RWPE1 (cell line): ENCODE measurements at regions not wholly inside any gene's neighbourhood (a gene's known extent, or its start where the extent isn't known, plus 50 kb on each side); places are given as distances from the start of the nearest gene placed in this dataset.

Experiments
- CTCF ChIA-PET: fragments of 350-600 bp; sonication (Branson Sonifier 250); formaldehyde crosslinking; extraction: SDS; loops from one replicate; lab custom pipeline; 2021; lab: Yijun Ruan, JAX
- POLR2A ChIA-PET: fragments of 400-600 bp; formaldehyde crosslinking; extraction: SDS; loops from one replicate; lab custom pipeline; 2020; ENCODE audit warnings: antibody characterized with exemption; ENCODE audit not compliant: low non-redundant PET; lab: Yijun Ruan, JAX
- DNase-seq: peaks from one replicate; pipeline ENCODE4 v3.0.0; 2012; ENCODE audit warnings: low spot score
- H3K27ac ChIP-seq: fragments of 450-650 bp; 2 replicates; pipeline ENCODE4 v1.5.1; 2017
- CTCF ChIP-seq: fragments of 450-650 bp; conservative IDR thresholded peaks from 2 replicates; pipeline ENCODE4 v1.5.1; 2017; ENCODE audit warnings: low read depth, mild to moderate bottlenecking

- H3K27ac ChIP-seq = peak overlapping the region; percentile 72
- no peak for TF ChIP-seq CTCF
- POLR2A ChIA-PET = no interaction called here
- CTCF ChIA-PET = no interaction called here
- no peak for DNase-seq
Measured at GRCh38 chr20:50277064-50277415, 86.4 kb downstream of the CEBPB start.

- CTCF ChIA-PET = no interaction called here
- peak overlapping the region; percentile 72 for H3K27ac ChIP-seq
- POLR2A ChIA-PET = no interaction called here
- no peak for TF ChIP-seq CTCF
- no peak for DNase-seq
Measured at GRCh38 chr20:50277460-50278376, 87.1 kb downstream of the CEBPB start.

DNA sequence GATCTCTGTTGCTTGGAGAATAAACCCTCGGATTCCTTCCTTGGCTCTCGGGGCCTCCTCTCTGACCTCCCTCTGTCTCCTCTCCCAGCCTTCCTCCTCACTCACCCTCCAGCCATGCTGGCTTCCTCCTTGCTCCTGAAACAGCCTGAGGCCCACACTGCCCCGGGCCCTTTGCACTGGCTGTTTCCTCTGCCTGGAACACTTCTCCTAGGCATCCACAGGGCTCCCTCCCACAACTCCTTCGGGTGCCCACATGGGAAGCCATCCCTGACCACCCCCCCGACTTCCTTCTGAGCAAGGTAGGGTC lies 87.7 kb downstream of the CEBPB start:
- CTCF ChIA-PET = interaction anchor here (0.6 to 0.8 kb wide), 2 partner anchors 22 to 78 kb away, joined by 3 read pairs; no protein-coding TSS in a partner anchor
- no peak for TF ChIP-seq CTCF
- DNase-seq = no peak
- peak overlapping the region; percentile 72 for H3K27ac ChIP-seq
- POLR2A ChIA-PET = no interaction called here

DNA sequence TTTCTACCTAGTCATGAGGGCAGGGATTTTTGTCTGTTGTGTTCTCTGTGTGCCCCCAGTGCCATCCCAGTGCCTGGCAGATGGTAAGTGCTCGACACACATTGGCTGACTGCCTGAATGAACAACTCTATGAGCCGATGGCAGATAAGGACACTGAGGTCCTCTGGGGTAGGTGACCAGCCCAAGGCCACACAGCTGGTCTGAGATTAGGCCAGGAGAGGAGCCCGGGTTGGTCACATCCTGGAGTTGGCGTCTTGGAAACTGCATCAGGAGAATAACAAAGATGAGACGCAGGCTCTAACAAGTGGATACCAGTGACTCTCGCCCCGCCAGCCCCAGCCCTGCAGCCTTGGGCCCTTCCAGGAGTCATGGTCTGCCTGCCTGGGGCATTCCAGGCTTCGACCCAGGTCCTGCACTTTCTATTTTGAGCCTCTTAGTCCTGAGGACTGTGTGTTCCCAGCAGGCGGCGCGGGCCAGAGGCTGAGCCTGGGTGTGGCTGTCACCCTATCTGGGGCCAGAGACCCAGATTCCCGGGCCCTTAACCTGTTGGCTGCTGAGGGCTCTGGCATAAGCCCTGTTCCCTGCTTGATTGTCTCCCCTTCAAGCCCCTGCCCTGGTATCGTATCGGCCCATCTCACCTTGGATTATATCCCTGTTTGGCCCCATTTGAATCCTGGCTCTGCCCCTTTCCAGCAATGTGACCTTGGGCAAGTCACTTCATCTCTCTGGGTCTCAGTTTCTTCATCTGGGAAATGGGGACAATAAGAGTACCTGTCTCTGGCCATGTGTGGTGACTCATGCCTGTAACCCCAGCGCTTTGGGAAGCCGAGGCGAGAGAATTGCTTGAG lies 88.3 kb downstream of the CEBPB start:
- POLR2A ChIA-PET = no interaction called here

DNA sequence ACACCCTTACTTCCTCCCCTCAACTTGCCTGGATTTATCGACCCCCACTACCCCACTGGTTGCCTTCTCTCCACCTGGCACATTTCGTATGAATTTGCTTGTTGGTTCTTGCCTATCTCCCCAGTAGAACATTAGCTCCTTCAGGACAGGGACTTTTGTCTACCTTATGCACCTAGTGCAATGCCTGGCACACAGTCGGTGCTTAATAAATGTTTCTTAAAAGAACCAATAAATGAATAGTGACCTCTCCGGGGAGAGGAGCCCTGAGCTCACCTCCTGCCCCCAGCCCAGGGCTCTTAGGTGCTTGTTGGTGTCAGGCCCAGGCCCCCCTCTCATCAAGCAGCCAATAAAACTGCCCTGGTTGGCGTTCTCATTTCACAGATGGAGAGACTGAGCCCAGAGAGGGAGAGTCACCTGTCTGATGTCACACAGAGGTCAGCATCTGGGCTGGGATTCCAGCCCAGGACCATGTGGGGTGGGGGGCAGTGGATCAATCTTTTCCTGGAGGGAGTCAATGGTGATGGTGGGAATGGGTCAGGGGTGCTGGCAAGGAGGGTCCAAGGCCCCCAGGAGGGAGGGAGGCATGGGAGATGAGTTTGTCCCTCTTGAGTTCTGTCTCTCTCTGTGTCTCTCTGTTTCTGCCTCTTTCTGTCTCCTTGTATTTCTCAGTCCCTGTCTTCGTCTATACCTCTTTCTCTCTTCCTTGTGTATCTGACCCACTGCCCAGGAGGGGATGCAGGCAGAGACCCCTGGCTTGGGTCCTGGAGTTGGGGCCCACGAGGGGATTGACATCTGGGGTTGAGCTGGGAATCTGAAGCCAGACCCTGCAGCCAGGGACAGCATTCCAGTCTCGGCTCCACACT lies 89.6 kb downstream of the CEBPB start:
- ChIA-PET POLR2A (no interaction called here), CTCF (interaction anchor here (0.7 to 0.8 kb wide), 2 partner anchors 74 to 755 kb away, joined by 3 read pairs; no protein-coding TSS in a partner anchor)
- peak overlapping the region; percentile 72 for H3K27ac ChIP-seq

More for the DNA sequence above, 88.3 kb downstream of the CEBPB start:
- CTCF ChIA-PET = interaction anchor here (0.6 to 0.8 kb wide), 4 partner anchors 23 to 753 kb away, joined by 3 read pairs; no protein-coding TSS in a partner anchor
- no peak for TF ChIP-seq CTCF
- H3K27ac ChIP-seq = peak overlapping the region; percentile 72
- DNase-seq = peak; percentile 61

More for the DNA sequence above, 89.6 kb downstream of the CEBPB start:
- no peak for TF ChIP-seq CTCF
- DNase-seq = no peak
